ENCODE measurements at regions not wholly inside any gene's neighbourhood (a gene's known extent, or its start where the extent isn't known, plus 50 kb on each side); places are given as distances from the start of the nearest gene placed in this dataset.

DNA sequence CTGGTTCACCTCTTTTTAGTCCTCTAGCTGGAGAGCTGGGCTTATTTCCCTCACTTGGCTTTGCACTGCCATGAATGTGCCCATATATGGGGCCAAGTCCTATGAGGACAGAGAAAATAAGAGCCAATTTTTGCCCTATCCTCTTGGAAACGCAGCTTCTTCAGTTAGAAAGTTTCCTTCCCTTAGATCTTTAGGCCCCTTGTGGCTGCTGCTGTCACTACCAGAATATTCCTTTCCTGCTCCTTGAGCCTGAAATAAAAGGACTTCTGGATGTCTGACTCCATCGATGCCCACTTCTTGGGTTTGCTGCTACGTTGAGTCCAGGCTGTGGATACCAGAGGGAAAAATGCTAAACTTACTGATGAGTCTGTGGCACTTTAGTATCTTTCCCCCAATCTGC, 487.1 kb downstream of the GRIN2A start:
- H3K4me3 Mint-ChIP-seq, result no peak overlapping the region
- H3K36me3 Mint-ChIP-seq, result no peaks in the 10 kb centered on the region
- peaks cover 19% of the 10 kb centered on the region for H3K27me3 Mint-ChIP-seq
- DNase-seq, result no peak
- no peaks in the 10 kb centered on the region for H3K9me3 Mint-ChIP-seq
- no peaks in the 10 kb centered on the region for H3K4me1 Mint-ChIP-seq
- no peak overlapping the region for H3K27ac Mint-ChIP-seq
